CD4-positive, alpha-beta T cell treated with Interleukin-4 for 1 hour (primary cell): ENCODE measurements at regions not wholly inside any gene's neighbourhood (a gene's known extent, or its start where the extent isn't known, plus 50 kb on each side); places are given as distances from the start of the nearest gene placed in this dataset.

ENCODE experiments used
- DNase-seq, 2 donors: peaks; one replicate each; pipeline ENCODE4 v3.0.0-alpha.2; 2020 to 2022

- DNase-seq: no peak
Measured at GRCh38 chr22:47398921-47399790, 636.7 kb downstream of the TBC1D22A start.

GRCh38 chr22:47398491-47398890 lies 636.0 kb downstream of the TBC1D22A start:
- no peak for DNase-seq

- no peak for DNase-seq
Measured at GRCh38 chr22:47397673-47398072, 635.2 kb downstream of the TBC1D22A start.

- DNase-seq: no peak
Measured at GRCh38 chr22:47396515-47396914, 634.1 kb downstream of the TBC1D22A start.

GRCh38 chr22:47396105-47396504 lies 633.7 kb downstream of the TBC1D22A start:
- DNase-seq: no peak

GRCh38 chr22:47395481-47395880 lies 633.0 kb downstream of the TBC1D22A start:
- no peak for DNase-seq

- no peak for DNase-seq
Measured at GRCh38 chr22:47394504-47395440, 632.3 kb downstream of the TBC1D22A start.

GRCh38 chr22:47393191-47393590 lies 630.7 kb downstream of the TBC1D22A start:
- DNase-seq: no peak

- no peak for DNase-seq
Measured at GRCh38 chr22:47392729-47393128, 630.3 kb downstream of the TBC1D22A start.

- no peak for DNase-seq
Measured at GRCh38 chr22:47392054-47392347, 629.6 kb downstream of the TBC1D22A start.

GRCh38 chr22:47391169-47392053 lies 629.0 kb downstream of the TBC1D22A start:
- no peak for DNase-seq

GRCh38 chr22:47390026-47390970 lies 627.8 kb downstream of the TBC1D22A start:
- no peak for DNase-seq

- no peak for DNase-seq
Measured at GRCh38 chr22:47389201-47389600, 626.8 kb downstream of the TBC1D22A start.

GRCh38 chr22:47388778-47389177 lies 626.3 kb downstream of the TBC1D22A start:
- no peak for DNase-seq

- DNase-seq: no peak
Measured at GRCh38 chr22:47388331-47388730, 625.9 kb downstream of the TBC1D22A start.

- DNase-seq: no peak
Measured at GRCh38 chr22:47386812-47387510, 624.5 kb downstream of the TBC1D22A start.

- no peak for DNase-seq
Measured at GRCh38 chr22:47384977-47385376, 622.5 kb downstream of the TBC1D22A start.

GRCh38 chr22:47382164-47382890 lies 619.9 kb downstream of the TBC1D22A start:
- no peak for DNase-seq

GRCh38 chr22:47381240-47381639 lies 618.8 kb downstream of the TBC1D22A start:
- no peak for DNase-seq

GRCh38 chr22:47380692-47381091 lies 618.2 kb downstream of the TBC1D22A start:
- DNase-seq: no peak
